Muscle layer of colon (tissue), 2 donors: ENCODE measurements at regions not wholly inside any gene's neighbourhood (a gene's known extent, or its start where the extent isn't known, plus 50 kb on each side); places are given as distances from the start of the nearest gene placed in this dataset.

Experiments
- H3K27ac ChIP-seq: one replicate; pipeline ENCODE4 v1.7.0; 2013; ENCODE audit warnings: low read depth, mild to moderate bottlenecking, low read length, moderate library complexity
- H3K27me3 ChIP-seq, 2 donors: one replicate each; pipeline ENCODE4 v1.7.0; 2013; ENCODE audit warnings: low read length in 2 of 2, mild to moderate bottlenecking in 2 of 2; ENCODE audit not compliant: insufficient read depth in 2 of 2, control insufficient read depth in 1 of 2
- H3K36me3 ChIP-seq: one replicate; pipeline ENCODE4 v1.7.0; 2013; ENCODE audit warnings: mild to moderate bottlenecking, low read length; ENCODE audit not compliant: insufficient read depth
- H3K4me1 ChIP-seq: one replicate; pipeline ENCODE4 v1.7.0; 2013; ENCODE audit warnings: mild to moderate bottlenecking, low read length; ENCODE audit not compliant: insufficient read depth
- H3K4me3 ChIP-seq, 2 donors: one replicate each; pipeline ENCODE4 v1.7.0; 2013; ENCODE audit warnings: low read length in 2 of 2, low read depth in 1 of 2, mild to moderate bottlenecking in 1 of 2, moderate library complexity in 1 of 2
- H3K9ac ChIP-seq: one replicate; pipeline ENCODE4 v1.7.0; 2013; ENCODE audit warnings: low read length
- H3K9me3 ChIP-seq: one replicate; pipeline ENCODE4 v1.7.0; 2013; ENCODE audit warnings: mild to moderate bottlenecking, low read length
- donor health status: abdominal sarcoma.
- donor health status: Adenocarcinoma of cecum.

DNA sequence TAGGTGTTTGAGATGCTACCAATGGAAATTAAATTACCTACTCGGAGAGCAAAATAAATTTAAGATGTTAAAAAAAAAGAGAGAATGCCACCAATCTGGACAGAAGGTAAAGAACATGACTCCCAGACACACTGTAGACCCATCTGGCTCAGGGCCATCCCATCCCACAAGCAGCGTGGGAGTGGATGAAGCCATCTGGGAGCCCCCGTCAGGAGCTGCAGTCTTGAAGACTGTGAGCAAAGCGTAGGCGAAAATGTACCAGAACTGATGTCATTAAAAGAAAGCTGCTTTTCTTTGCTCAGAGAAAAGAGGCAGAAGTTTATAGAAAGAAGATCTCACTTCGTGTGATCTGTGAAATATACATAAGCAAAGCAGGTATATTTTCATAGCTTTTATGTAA, 815.7 kb downstream of the QKI start:
- H3K36me3 ChIP-seq, result no peaks in the 10 kb centered on the region
- H3K4me3 ChIP-seq, result no peak overlapping the region
- no peaks in the 10 kb centered on the region for H3K27me3 ChIP-seq
- no peak overlapping the region for H3K9ac ChIP-seq
- no peaks in the 10 kb centered on the region for H3K4me1 ChIP-seq
- H3K27ac ChIP-seq, result no peak overlapping the region
- H3K9me3 ChIP-seq, result no peaks in the 10 kb centered on the region

DNA sequence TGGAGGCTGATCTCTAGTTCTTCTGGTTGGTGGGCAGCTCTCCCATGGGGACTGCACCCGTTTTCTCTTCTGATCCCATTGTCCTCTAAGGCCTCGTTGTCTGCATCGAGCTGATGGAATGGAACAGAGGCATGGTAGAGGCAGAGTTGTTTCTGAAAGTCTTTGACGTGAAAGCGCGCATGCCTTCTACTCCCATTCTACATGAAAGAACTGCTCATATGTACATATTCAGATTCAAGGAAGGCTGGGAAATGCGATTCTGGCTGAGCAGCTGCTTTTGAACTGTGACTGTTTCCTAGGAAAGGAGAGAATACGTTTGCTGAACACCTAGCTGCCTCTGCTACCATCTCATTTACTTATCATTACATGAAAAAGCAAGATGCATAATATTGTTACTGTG, 815.2 kb downstream of the QKI start:
- Histone ChIP-seq H3K9ac (no peak overlapping the region), H3K9me3 (no peaks in the 10 kb centered on the region), H3K36me3 (no peaks in the 10 kb centered on the region), H3K27ac (no peak overlapping the region), H3K4me3 (no peak overlapping the region), H3K27me3 (no peaks in the 10 kb centered on the region), H3K4me1 (no peaks in the 10 kb centered on the region)

DNA sequence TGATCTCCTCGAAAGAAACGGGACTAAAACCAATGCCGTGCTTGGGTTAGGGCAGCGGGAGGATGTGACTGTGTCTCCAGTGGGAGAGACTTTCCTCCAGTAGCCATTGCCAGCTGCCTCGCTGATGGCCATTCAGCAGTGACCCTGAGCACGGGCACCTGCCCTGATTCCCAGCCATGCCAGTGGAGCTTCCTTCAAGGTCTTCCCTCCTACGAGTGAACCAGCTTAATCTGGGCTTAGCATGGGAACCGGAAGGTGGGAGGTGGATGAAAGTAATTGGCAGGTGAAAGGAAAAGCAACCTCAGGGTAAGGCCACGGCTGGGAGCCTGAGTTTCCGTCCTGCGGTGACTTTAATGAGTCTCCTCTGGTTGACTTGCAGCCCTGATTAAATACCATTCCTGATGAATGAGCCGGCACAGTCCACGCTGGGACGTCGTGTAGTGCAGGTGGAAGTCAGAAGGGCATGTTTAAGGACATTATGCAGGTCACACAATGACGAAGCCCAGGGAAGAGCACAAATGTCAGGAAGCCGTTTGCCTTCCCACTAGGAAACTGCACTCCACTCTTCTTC, 813.5 kb downstream of the QKI start:
- no peak overlapping the region for H3K4me3 ChIP-seq

DNA sequence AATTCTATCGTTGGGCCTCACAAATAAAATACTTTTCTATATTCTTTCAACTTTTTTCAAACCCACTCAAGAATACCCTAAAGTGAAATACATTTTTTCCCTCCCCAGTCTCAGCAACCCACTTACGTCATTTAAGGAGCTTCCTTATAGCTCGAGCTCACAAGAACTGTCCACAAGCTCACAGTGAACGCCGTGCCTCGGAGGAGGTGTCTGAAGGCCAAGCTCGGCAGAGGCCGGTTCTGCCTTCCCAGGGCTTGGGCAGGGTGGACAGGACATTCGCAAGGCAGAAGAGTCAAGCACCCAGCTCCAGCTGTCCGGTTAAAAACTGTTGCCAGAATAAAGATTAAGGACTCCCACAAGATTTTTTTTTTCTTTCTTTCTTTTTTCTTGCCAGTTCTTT, 802.3 kb downstream of the QKI start:
- Histone ChIP-seq H3K36me3 (no peaks in the 10 kb centered on the region), H3K4me1 (no peaks in the 10 kb centered on the region), H3K4me3 (no peak overlapping the region), H3K9ac (no peak overlapping the region), H3K9me3 (no peaks in the 10 kb centered on the region), H3K27me3 (no peaks in the 10 kb centered on the region), H3K27ac (no peak overlapping the region)

More for the DNA sequence above, 813.5 kb downstream of the QKI start:
- Histone ChIP-seq H3K27ac (no peak overlapping the region), H3K27me3 (no peaks in the 10 kb centered on the region), H3K9ac (no peak overlapping the region), H3K9me3 (no peaks in the 10 kb centered on the region), H3K36me3 (no peaks in the 10 kb centered on the region), H3K4me1 (no peaks in the 10 kb centered on the region)

DNA sequence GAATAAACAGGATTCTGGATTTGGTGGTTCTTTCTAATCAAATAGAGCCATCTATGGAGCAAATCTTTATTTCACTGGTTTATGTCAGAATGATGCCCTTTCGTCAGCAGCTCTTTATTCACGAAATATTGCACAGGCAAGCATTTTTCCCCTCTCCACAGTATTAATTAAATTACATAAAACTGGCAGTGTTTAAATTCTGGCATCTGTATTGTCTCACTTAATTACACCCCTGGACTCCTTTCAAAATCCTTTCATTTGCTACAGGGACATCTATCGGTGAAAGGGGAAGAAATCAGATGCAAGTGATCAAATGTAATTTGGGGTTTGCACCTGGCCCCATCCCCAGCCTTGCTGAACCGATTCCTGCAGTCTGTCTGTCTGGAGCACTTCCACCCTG, 801.9 kb downstream of the QKI start:
- H3K4me1 ChIP-seq, result no peaks in the 10 kb centered on the region
- H3K9ac ChIP-seq, result no peak overlapping the region
- no peak overlapping the region for H3K27ac ChIP-seq
- H3K27me3 ChIP-seq, result no peaks in the 10 kb centered on the region
- H3K4me3 ChIP-seq, result no peak overlapping the region
- H3K9me3 ChIP-seq, result no peaks in the 10 kb centered on the region
- no peaks in the 10 kb centered on the region for H3K36me3 ChIP-seq

GRCh38 chr6:164214066-164214465, 799.5 kb downstream of the QKI start:
- no peaks in the 10 kb centered on the region for H3K36me3 ChIP-seq
- H3K9me3 ChIP-seq, result no peaks in the 10 kb centered on the region
- H3K27me3 ChIP-seq, result no peaks in the 10 kb centered on the region
- no peak overlapping the region for H3K4me3 ChIP-seq
- no peaks in the 10 kb centered on the region for H3K4me1 ChIP-seq
- no peak overlapping the region for H3K27ac ChIP-seq
- no peak overlapping the region for H3K9ac ChIP-seq

DNA sequence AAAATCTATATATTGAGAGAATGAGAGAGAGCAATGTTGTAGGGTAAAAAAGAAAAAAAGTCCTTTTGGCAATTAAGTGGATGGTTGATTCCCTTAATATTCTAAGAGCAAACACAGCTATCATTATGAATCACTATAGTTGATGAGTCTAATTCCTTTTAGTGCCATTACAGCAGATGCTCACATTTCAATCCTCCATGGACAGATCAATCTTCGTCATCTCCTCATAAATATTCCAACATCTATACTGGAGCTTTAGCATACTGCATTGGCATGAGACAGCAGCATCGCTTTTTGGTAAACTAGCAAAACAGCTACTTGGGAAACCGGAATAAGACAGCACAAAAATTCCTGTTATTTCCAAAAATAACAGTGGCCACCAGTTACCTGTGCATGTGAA, 796.7 kb downstream of the QKI start:
- H3K4me3 ChIP-seq, result no peak overlapping the region
- no peaks in the 10 kb centered on the region for H3K4me1 ChIP-seq
- no peaks in the 10 kb centered on the region for H3K27me3 ChIP-seq
- no peak overlapping the region for H3K9ac ChIP-seq
- H3K27ac ChIP-seq, result no peak overlapping the region
- H3K36me3 ChIP-seq, result no peaks in the 10 kb centered on the region
- H3K9me3 ChIP-seq, result no peaks in the 10 kb centered on the region

GRCh38 chr6:164210783-164211182, 796.3 kb downstream of the QKI start:
- H3K9me3 ChIP-seq, result no peaks in the 10 kb centered on the region
- no peaks in the 10 kb centered on the region for H3K27me3 ChIP-seq
- H3K36me3 ChIP-seq, result no peaks in the 10 kb centered on the region

DNA sequence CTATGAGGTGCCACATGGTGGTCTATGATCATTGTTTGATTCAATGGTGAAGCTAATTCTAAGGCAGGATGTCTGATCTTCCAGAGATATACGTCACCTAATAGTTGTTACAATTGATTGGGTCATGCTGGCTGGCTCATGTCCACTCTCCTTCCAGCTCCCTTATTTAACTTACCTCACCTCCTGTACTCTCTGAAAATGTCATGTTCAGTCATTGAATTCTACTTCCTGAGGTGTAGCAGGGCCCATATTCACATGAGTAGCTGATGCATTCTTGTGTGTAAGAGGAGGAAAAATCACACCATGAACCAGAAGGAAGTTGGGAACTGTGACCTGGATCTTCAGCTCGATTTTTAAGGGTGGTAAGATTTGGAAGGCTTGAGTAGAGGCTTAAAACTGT, 795.8 kb downstream of the QKI start:
- Histone ChIP-seq H3K4me3 (no peak overlapping the region), H3K36me3 (no peaks in the 10 kb centered on the region)

More at GRCh38 chr6:164210783-164211182, 796.3 kb downstream of the QKI start:
- no peaks in the 10 kb centered on the region for H3K4me1 ChIP-seq
- H3K9ac ChIP-seq, result no peak overlapping the region
- no peak overlapping the region for H3K4me3 ChIP-seq
- H3K27ac ChIP-seq, result no peak overlapping the region

GRCh38 chr6:164208371-164208770, 793.9 kb downstream of the QKI start:
- no peak overlapping the region for H3K9ac ChIP-seq
- H3K4me1 ChIP-seq, result no peaks in the 10 kb centered on the region
- H3K4me3 ChIP-seq, result no peak overlapping the region
- no peaks in the 10 kb centered on the region for H3K9me3 ChIP-seq
- H3K36me3 ChIP-seq, result no peaks in the 10 kb centered on the region
- no peaks in the 10 kb centered on the region for H3K27me3 ChIP-seq
- H3K27ac ChIP-seq, result no peak overlapping the region

More for the DNA sequence above, 795.8 kb downstream of the QKI start:
- no peak overlapping the region for H3K9ac ChIP-seq
- H3K9me3 ChIP-seq, result no peaks in the 10 kb centered on the region
- H3K4me1 ChIP-seq, result no peaks in the 10 kb centered on the region
- no peak overlapping the region for H3K27ac ChIP-seq
- H3K27me3 ChIP-seq, result no peaks in the 10 kb centered on the region

- Histone ChIP-seq H3K36me3 (no peaks in the 10 kb centered on the region), H3K9me3 (no peaks in the 10 kb centered on the region), H3K9ac (no peak overlapping the region), H3K4me3 (no peak overlapping the region), H3K27me3 (no peaks in the 10 kb centered on the region), H3K4me1 (no peaks in the 10 kb centered on the region), H3K27ac (no peak overlapping the region)
These were observed 792.4 kb downstream of the QKI start for GRCh38 chr6:164206807-164207423.

DNA sequence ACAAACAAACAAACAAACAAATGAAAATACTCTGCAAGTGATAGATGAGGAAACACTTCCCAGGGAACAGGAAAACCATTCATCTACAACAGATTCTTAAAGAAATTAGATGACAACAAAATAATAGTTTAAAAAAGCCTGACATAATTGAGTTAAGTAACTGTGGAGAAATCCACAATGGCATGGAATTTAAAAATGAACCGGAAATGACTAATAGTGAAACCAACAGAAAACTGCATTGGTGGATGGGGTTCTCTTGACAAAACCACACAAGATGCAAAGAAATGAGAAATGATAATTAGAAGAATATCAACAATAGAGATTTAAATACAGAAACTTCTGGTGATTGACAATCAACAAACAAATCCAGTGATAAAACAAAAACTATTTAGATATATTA, 785.6 kb downstream of the QKI start:
- Histone ChIP-seq H3K36me3 (no peaks in the 10 kb centered on the region), H3K4me1 (no peaks in the 10 kb centered on the region), H3K9me3 (no peaks in the 10 kb centered on the region), H3K27me3 (no peaks in the 10 kb centered on the region), H3K4me3 (no peak overlapping the region), H3K27ac (no peak overlapping the region), H3K9ac (no peak overlapping the region)
